GM12872 (cell line): ENCODE measurements at regions not wholly inside any gene's neighbourhood (a gene's known extent, or its start where the extent isn't known, plus 50 kb on each side); places are given as distances from the start of the nearest gene placed in this dataset.

ENCODE experiments used
- TF ChIP-seq, protein P1 (sequence below): IDR thresholded peaks from 3 replicates; pipeline ENCODE4 v1.5.1; 2011; ENCODE audit warnings: low read depth, mild to moderate bottlenecking, low read length, moderate library complexity; ENCODE audit not compliant: insufficient read depth

DNA sequence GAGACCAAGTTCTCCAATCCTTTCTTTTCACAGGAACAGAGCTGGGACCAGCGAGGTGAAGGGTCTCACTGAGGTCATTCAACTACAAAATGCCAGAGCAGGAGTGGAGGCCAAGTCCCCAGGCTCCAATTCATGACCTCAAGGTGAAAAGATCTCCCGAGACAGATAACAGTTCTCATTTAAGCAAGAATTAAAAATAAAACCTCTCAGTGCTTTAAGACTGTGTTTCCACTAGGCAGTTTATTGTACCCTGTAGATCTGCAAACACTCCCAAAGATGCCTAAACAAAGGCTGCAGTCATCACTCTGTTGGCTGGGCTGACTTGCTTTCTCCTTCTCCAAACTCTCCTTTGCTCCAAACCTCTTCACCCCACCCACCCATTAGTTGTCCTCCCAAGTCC is 74.8 kb upstream of the CXCL12 start:
- TF ChIP-seq, protein P1, sequence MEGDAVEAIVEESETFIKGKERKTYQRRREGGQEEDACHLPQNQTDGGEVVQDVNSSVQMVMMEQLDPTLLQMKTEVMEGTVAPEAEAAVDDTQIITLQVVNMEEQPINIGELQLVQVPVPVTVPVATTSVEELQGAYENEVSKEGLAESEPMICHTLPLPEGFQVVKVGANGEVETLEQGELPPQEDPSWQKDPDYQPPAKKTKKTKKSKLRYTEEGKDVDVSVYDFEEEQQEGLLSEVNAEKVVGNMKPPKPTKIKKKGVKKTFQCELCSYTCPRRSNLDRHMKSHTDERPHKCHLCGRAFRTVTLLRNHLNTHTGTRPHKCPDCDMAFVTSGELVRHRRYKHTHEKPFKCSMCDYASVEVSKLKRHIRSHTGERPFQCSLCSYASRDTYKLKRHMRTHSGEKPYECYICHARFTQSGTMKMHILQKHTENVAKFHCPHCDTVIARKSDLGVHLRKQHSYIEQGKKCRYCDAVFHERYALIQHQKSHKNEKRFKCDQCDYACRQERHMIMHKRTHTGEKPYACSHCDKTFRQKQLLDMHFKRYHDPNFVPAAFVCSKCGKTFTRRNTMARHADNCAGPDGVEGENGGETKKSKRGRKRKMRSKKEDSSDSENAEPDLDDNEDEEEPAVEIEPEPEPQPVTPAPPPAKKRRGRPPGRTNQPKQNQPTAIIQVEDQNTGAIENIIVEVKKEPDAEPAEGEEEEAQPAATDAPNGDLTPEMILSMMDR = no peak

DNA sequence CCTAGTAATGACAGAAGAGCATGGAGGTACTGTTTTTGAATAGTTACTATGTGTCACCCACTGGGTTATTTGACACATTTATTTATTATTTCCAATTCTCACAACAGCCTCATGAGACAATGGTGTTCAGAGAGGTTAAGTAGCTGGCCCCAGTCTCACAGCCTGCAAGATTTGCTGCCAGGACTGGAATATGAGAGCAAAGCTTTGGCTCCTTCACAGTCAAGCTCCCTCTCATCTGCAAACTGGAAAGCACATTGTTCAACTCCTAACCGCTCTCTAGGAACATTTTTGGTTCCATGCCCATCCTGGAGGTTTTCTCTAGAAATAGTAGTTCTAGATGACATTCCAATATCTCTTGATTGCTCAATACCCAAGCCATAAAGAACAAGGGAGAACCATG is 75.5 kb upstream of the CXCL12 start:
- TF ChIP-seq, protein P1 = no peak

DNA sequence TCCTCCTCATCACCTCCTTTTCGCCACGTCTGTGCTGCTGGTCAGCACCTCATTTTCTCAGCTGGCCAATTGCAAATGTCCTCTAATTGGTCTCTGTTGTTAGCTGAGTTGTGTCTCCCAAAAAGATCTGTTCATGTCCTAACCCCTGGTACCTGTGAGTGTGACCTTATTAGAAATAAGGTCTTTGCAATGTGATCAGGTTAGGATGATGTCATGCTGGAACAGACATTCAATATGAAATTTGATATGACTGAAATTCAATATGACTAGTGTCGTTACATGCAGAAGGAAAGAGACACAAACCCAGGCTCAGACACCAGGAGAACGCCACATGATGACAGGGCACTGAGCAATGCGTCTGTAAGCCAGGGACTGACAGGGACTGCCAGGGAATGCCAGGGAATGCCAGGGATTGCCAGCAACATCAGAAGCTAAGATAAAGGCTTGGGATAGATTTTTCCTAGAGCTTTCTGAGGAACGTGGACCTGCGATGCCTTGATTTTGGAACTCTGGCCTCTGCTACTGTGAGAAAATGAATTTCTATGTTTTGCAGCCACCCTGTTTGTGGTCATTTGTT is 77.5 kb upstream of the CXCL12 start:
- TF ChIP-seq, protein P1 = no peak

DNA sequence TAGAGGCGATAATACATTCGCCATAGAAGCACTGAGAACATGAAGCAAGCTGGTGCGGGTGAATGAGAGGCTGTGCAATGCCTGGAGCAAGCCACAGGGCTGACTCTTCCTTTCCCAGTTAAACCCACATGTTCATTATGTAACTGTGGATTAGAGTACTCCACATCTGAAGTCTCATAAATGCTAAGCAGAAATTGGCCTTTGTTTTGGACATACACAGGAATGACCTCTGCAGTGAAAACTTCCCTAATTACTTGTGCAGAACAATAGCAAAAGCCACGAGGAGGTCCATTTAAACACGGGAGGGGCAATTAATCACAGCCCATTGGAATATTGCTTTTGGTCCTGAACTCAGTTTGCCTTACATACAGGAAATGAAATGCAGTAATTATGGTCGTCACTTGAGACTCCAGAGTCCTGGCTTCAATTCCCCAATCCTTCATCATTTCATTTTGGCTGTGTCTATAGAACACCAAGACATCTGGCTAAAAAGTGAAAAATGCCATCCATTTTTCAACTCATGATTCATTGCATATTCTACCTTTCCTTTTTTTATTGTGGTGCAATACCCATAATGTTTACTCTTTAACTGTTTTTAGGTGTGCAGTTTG is 78.7 kb upstream of the CXCL12 start:
- TF ChIP-seq, protein P1 = no peak

DNA sequence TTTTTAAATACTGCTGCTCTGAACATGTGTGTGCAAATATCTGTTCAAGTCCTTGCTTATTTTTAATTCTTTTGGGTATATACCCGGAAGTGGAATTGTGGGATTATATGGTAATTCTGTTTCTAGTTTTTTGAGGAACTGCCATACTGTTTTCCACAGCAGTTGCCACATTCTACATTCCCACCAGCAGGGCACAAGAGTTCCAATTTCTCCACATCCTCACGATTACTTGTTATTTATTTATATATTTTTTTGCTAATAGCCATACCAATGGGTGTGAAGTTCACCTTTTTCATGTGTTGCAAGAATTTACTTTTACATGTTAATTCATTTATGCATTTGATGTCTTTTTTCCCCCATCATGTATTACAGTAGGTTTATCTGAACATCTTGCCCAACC is 79.6 kb upstream of the CXCL12 start:
- TF ChIP-seq, protein P1 = no peak

DNA sequence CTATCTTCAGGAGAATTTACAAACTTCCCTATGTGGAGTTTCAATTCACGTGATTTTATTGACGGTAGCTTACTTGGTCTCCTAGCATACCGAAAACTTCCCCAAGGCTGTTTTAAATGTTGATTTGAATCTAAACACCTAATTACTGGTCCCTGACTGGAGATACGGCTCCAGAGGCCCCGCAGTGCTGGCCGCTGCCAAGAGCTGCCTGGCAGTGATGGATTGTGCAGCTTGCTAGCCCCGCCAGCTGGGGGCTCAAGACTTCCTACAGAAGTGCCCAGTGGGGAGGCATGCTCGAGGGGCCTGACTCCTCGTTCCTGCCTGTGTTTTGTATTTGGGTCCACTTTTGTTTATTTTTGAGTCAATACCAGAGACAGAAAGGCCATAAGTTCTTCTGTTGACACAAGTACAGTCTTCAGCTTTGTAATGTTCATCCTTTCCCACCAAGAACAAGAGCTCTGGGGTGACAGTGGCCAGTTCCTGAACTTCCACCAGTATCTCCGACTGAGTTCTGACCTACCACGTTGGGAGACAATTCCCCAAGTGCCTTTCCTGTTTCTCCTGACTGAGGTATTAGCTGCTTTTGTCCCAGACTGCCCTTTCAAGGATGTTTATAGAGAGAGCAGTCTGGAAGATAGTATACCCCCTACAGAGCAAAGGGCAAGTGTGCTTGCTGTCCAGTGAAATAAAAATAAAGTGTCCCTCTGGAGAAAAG is 80.7 kb upstream of the CXCL12 start:
- TF ChIP-seq, protein P1 = 0 out of 3 replicates have a peak, but pooled peaks have one; percentile 7

DNA sequence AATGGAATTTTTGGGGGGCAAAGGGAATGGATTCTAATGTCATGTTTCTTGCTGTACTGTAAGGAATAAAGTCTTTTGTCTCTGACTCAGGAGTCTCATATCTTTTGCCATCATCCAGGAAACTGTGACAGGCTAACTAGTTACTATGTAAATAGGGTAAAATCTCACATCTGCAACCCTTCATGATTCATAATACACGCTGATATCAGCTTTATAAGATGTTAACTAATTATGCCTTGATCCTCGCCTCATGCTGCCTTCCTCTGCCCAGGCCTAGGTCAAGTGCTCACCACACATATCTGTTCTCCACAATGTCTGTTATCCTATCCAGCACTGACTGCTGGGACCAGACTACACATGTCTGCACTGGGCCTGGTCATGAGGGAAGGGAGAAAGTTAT is 81.3 kb upstream of the CXCL12 start:
- TF ChIP-seq, protein P1 = no peak
